ENCODE measurements at regions not wholly inside any gene's neighbourhood (a gene's known extent, or its start where the extent isn't known, plus 50 kb on each side); places are given as distances from the start of the nearest gene placed in this dataset.

GRCh38 chr2:117351396-117351795, 463.1 kb upstream of the DDX18 start:
- TF ChIP-seq YY1 (IDR thresholded peaks at IDR 0.05): no peak
- TF ChIP-seq HNF4A (conservative IDR thresholded peaks at IDR 0.05): no peak
- TF ChIP-seq CTCF (IDR thresholded peaks at IDR 0.05; ENCODE audit: low read depth, low read length, missing input control): no peak
- no peak for TF ChIP-seq REST (IDR thresholded peaks at IDR 0.05)
- no peak for TF ChIP-seq TAF1 (conservative IDR thresholded peaks at IDR 0.05)
- no peak for TF ChIP-seq JUND (IDR thresholded peaks at IDR 0.05)
- TF ChIP-seq HNF4G (IDR thresholded peaks at IDR 0.05): no peak
- no peak for TF ChIP-seq RAD21 (IDR thresholded peaks at IDR 0.05)
- no peak for TF ChIP-seq ZBTB33 (IDR thresholded peaks at IDR 0.05)

Data from liver (tissue), 3 donors.